ENCODE measurements at regions not wholly inside any gene's neighbourhood (a gene's known extent, or its start where the extent isn't known, plus 50 kb on each side); places are given as distances from the start of the nearest gene placed in this dataset.

DNA sequence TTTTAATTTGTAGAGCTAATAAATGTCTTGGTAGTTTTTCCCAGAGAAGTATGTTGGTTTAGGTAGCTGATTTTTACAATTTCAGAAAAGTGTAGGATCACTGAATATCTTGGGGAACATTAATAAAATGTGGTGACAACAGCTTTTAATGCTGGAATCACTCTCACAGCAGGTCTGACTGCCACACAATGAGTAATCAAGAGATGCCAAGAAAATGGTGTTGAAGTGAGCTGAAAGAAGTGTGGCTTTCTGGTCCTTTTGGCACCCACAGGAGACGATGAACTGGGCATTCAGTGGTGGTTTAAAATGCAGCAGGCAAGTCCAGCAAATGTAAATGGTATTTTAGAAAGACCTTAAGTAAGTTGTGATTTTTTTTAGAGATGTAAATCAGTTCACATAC is 175.8 kb downstream of the CBLN2 start:
- Histone ChIP-seq H3K27ac (ENCODE audit: low read length) (no peak overlapping the region), H3K9me3 (ENCODE audit: control insufficient read depth, low read length) (no peaks in the 10 kb centered on the region), H3K27me3 (ENCODE audit: control insufficient read depth, insufficient read depth) (no peaks in the 10 kb centered on the region), H3K4me1 (ENCODE audit: control insufficient read depth, insufficient read depth, low read length) (no peaks in the 10 kb centered on the region), H3K4me3 (ENCODE audit: low read length) (no peak overlapping the region)
- DNase-seq (no peak), ATAC-seq (no peak)
- intact Hi-C loops (cut with DNase I): no loop called here
- WGBS: 38% methylated on average over 1 of the region's 1 CpG

- intact Hi-C loops (cut with DNase I): no loop called here
- DNase-seq (no peak), ATAC-seq (no peak)
- Histone ChIP-seq H3K27me3 (ENCODE audit: control insufficient read depth, insufficient read depth) (no peaks in the 10 kb centered on the region), H3K4me3 (ENCODE audit: low read length) (no peak overlapping the region), H3K9me3 (ENCODE audit: control insufficient read depth, low read length) (no peaks in the 10 kb centered on the region), H3K4me1 (ENCODE audit: control insufficient read depth, insufficient read depth, low read length) (no peaks in the 10 kb centered on the region), H3K27ac (ENCODE audit: low read length) (no peak overlapping the region)
- 71% methylated on average over 4 of the region's 4 CpGs for WGBS
Measured at GRCh38 chr18:72360634-72361033, 183.5 kb downstream of the CBLN2 start.

- H3K27ac ChIP-seq (ENCODE audit: low read length): no peak overlapping the region
- no peaks in the 10 kb centered on the region for H3K27me3 ChIP-seq (ENCODE audit: control insufficient read depth, insufficient read depth)
- no peak for DNase-seq
- no peaks in the 10 kb centered on the region for H3K9me3 ChIP-seq (ENCODE audit: control insufficient read depth, low read length)
- WGBS: 49% methylated on average over 2 of the region's 2 CpGs
- H3K4me1 ChIP-seq (ENCODE audit: control insufficient read depth, insufficient read depth, low read length): no peaks in the 10 kb centered on the region
- ATAC-seq: no peak
- intact Hi-C loops (cut with DNase I): no loop called here
- H3K4me3 ChIP-seq (ENCODE audit: low read length): no peak overlapping the region
Measured at GRCh38 chr18:72342933-72343332, 201.2 kb downstream of the CBLN2 start.

GRCh38 chr18:72339976-72340375 is 204.2 kb downstream of the CBLN2 start:
- Histone ChIP-seq H3K27ac (ENCODE audit: low read length) (no peak overlapping the region), H3K9me3 (ENCODE audit: control insufficient read depth, low read length) (no peaks in the 10 kb centered on the region), H3K4me3 (ENCODE audit: low read length) (no peak overlapping the region), H3K4me1 (ENCODE audit: control insufficient read depth, insufficient read depth, low read length) (no peaks in the 10 kb centered on the region), H3K27me3 (ENCODE audit: control insufficient read depth, insufficient read depth) (no peaks in the 10 kb centered on the region)
- intact Hi-C loops (cut with DNase I): no loop called here
- no peak for ATAC-seq
- 84% methylated on average over 1 of the region's 1 CpG for WGBS
- DNase-seq: no peak

DNA sequence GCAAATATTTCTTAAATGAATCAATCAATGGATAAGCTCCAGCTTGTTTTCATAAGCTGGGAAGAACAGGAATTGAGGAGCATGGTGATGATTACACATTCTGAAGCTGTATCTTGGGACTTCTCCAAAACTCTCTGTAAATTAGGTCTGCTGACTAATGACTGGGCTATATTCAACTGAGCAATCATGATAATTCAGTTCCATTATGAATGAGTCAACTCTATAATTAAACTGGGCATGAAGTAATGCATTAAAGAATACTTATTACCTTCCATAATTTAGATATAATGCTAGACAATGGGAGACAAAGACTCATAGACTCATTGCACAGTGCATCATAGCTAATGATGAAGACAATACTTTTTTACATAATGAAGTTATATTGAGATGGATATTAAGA is 207.4 kb downstream of the CBLN2 start:
- no peaks in the 10 kb centered on the region for H3K27me3 ChIP-seq (ENCODE audit: control insufficient read depth, insufficient read depth)
- ATAC-seq (no peak), DNase-seq (no peak)
- no peak overlapping the region for H3K27ac ChIP-seq (ENCODE audit: low read length)
- H3K4me1 ChIP-seq (ENCODE audit: control insufficient read depth, insufficient read depth, low read length): no peaks in the 10 kb centered on the region
- intact Hi-C loops (cut with DNase I): no loop called here
- no peaks in the 10 kb centered on the region for H3K9me3 ChIP-seq (ENCODE audit: control insufficient read depth, low read length)
- no peak overlapping the region for H3K4me3 ChIP-seq (ENCODE audit: low read length)

DNA sequence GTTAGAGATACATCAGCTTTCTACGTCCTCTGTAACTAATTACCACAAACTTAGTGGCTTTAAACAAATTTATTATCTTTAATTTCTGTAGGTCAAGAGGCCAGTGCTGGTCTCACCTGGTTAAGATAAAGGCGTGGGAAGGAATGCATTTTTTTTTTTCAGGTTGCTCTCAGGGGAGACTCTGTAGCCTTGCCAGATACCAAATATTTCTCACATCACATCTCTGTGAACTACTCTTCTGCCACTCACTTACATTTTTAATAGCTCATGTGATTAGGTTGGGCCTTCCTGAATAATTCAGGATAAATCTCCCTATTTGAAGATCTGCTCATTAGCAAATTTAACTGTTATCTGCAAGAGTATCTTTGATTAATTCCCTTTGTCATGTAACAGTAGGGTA is 214.6 kb downstream of the CBLN2 start:
- 47% methylated on average over 2 of the region's 2 CpGs for WGBS
- intact Hi-C loops (cut with DNase I): no loop called here

GRCh38 chr18:72325307-72325706 is 218.8 kb downstream of the CBLN2 start:
- Histone ChIP-seq H3K27me3 (ENCODE audit: control insufficient read depth, insufficient read depth) (no peaks in the 10 kb centered on the region), H3K27ac (ENCODE audit: low read length) (no peak overlapping the region), H3K9me3 (ENCODE audit: control insufficient read depth, low read length) (no peaks in the 10 kb centered on the region), H3K4me3 (ENCODE audit: low read length) (no peak overlapping the region), H3K4me1 (ENCODE audit: control insufficient read depth, insufficient read depth, low read length) (no peaks in the 10 kb centered on the region)
- ATAC-seq (no peak), DNase-seq (no peak)
- WGBS: 63% methylated on average over 5 of the region's 5 CpGs
- intact Hi-C loops (cut with DNase I): no loop called here

More for the DNA sequence above, 214.6 kb downstream of the CBLN2 start:
- Histone ChIP-seq H3K9me3 (ENCODE audit: control insufficient read depth, low read length) (no peaks in the 10 kb centered on the region), H3K27me3 (ENCODE audit: control insufficient read depth, insufficient read depth) (no peaks in the 10 kb centered on the region), H3K4me1 (ENCODE audit: control insufficient read depth, insufficient read depth, low read length) (no peaks in the 10 kb centered on the region), H3K27ac (ENCODE audit: low read length) (no peak overlapping the region), H3K4me3 (ENCODE audit: low read length) (no peak overlapping the region)
- DNase-seq (no peak), ATAC-seq (no peak)

DNA sequence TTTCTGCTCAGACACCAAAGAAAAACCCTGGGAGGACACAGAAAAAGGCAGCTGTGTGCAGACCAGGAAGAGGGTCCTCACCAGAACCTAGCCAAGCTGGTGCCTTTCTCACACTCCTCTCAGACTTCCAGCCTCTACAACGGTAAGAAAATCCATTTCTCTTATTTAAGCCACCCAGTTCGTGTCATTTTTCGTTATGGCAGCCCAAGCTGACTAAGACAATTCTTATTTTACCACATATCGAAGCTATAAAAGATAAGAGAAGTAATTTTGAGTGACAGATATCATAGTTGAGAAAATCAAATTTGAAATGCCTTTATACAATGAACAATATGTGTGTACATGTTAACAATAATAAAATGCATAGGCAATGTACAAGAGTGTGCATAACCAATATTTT is 219.5 kb downstream of the CBLN2 start:
- 72% methylated on average over 4 of the region's 4 CpGs for WGBS
- H3K4me3 ChIP-seq (ENCODE audit: low read length): no peak overlapping the region
- H3K9me3 ChIP-seq (ENCODE audit: control insufficient read depth, low read length): no peaks in the 10 kb centered on the region
- no peak overlapping the region for H3K27ac ChIP-seq (ENCODE audit: low read length)
- H3K4me1 ChIP-seq (ENCODE audit: control insufficient read depth, insufficient read depth, low read length): no peaks in the 10 kb centered on the region
- intact Hi-C loops (cut with DNase I): no loop called here
- no peaks in the 10 kb centered on the region for H3K27me3 ChIP-seq (ENCODE audit: control insufficient read depth, insufficient read depth)
- DNase-seq (no peak), ATAC-seq (no peak)

GRCh38 chr18:72316497-72316896 is 227.6 kb downstream of the CBLN2 start:
- Histone ChIP-seq H3K4me3 (ENCODE audit: low read length) (no peak overlapping the region), H3K4me1 (ENCODE audit: control insufficient read depth, insufficient read depth, low read length) (no peaks in the 10 kb centered on the region), H3K27me3 (ENCODE audit: control insufficient read depth, insufficient read depth) (no peaks in the 10 kb centered on the region), H3K27ac (ENCODE audit: low read length) (no peak overlapping the region), H3K9me3 (ENCODE audit: control insufficient read depth, low read length) (no peaks in the 10 kb centered on the region)
- ATAC-seq (no peak), DNase-seq (no peak)
- 78% methylated on average over 3 of the region's 3 CpGs for WGBS
- intact Hi-C loops (cut with DNase I): no loop called here

DNA sequence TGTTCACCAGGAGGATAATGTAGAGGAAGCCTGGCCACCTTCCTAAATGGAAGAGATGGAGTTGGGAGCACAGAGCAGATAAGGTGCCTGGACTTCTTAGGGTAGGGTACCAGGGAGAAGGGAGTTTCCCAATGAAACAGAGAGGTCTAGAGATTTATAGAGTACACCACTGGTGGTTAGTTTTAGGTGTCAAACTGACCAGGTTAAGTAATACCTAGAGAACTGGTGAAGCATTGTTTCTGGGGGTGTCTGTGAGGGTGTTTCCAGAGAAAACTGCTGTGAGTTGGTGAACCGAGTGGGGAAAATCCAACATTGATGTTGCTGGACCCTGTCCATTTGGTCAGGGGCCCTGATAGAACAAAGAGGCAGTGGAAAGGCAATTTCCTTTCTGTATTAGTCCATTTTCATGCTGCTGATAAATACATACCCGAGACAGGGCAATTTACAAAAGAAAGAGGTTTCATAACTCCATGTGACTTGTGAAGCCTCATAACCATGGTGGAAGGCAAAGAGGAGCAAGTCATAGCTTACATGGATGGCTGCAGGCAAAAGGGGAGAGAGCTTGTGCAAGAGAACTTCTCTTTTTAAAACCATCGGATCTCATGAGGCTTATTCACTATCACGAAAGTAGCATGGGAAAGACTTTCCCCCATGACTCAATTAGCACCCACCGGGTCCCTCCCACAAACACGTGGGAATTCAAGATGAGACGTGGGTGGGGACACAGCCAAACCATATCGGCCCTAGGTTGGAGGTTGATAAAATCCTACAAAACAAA is 260.8 kb downstream of the CBLN2 start:
- no peak overlapping the region for H3K4me3 ChIP-seq (ENCODE audit: low read length)
- H3K27me3 ChIP-seq (ENCODE audit: control insufficient read depth, insufficient read depth): no peaks in the 10 kb centered on the region
- H3K9me3 ChIP-seq (ENCODE audit: control insufficient read depth, low read length): no peaks in the 10 kb centered on the region
- H3K4me1 ChIP-seq (ENCODE audit: control insufficient read depth, insufficient read depth, low read length): no peaks in the 10 kb centered on the region
- DNase-seq (no peak), ATAC-seq (no peak)
- intact Hi-C loops (cut with DNase I): no loop called here
- 61% methylated on average over 8 of the region's 8 CpGs for WGBS
- no peak overlapping the region for H3K27ac ChIP-seq (ENCODE audit: low read length)

GRCh38 chr18:72273025-72273424 is 271.1 kb downstream of the CBLN2 start:
- Histone ChIP-seq H3K27me3 (ENCODE audit: control insufficient read depth, insufficient read depth) (no peaks in the 10 kb centered on the region), H3K4me1 (ENCODE audit: control insufficient read depth, insufficient read depth, low read length) (no peaks in the 10 kb centered on the region), H3K4me3 (ENCODE audit: low read length) (no peak overlapping the region), H3K27ac (ENCODE audit: low read length) (no peak overlapping the region), H3K9me3 (ENCODE audit: control insufficient read depth, low read length) (no peaks in the 10 kb centered on the region)
- no peak for DNase-seq
- WGBS: 87% methylated on average over 2 of the region's 2 CpGs
- intact Hi-C loops (cut with DNase I): no loop called here
- no peak for ATAC-seq

DNA sequence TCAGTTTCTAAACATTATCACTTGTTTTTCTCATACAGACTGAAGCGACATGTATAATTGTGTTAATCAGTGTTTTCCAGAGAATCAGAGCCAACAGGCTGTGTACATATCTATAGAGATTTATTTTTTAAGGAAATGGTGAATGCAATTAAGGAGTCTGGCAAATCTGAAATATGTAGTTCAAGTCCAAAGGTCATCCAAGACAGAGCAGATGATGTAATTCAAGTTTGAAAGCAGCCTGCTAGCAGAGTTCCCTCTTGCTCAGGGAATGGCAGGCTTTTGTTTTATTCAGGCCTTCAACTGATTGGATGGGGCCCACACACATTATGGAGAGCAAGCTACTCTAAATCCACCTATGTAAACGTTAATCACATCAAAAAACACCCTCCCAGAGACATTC is 282.6 kb downstream of the CBLN2 start:
- H3K4me1 ChIP-seq (ENCODE audit: control insufficient read depth, insufficient read depth, low read length): no peaks in the 10 kb centered on the region
- H3K9me3 ChIP-seq (ENCODE audit: control insufficient read depth, low read length): no peaks in the 10 kb centered on the region
- H3K4me3 ChIP-seq (ENCODE audit: low read length): no peak overlapping the region
- intact Hi-C loops (cut with DNase I): no loop called here
- H3K27me3 ChIP-seq (ENCODE audit: control insufficient read depth, insufficient read depth): no peaks in the 10 kb centered on the region
- WGBS: 34% methylated on average over 2 of the region's 2 CpGs
- no peak for ATAC-seq
- no peak for DNase-seq
- H3K27ac ChIP-seq (ENCODE audit: low read length): no peak overlapping the region

All from right cardiac atrium (tissue), 5 donors.